CD4-positive, alpha-beta T cell (primary cell): ENCODE measurements at regions not wholly inside any gene's neighbourhood (a gene's known extent, or its start where the extent isn't known, plus 50 kb on each side); places are given as distances from the start of the nearest gene placed in this dataset.
"Not testable (repeated sequence)": the region's sequence is repeated elsewhere in the genome, so short reads cannot be mapped to it uniquely, and the experiment has no call there.

ENCODE experiments used
- ATAC-seq: fragments of 200-7000 bp; cut with Tn5 transposase; one replicate; pipeline ENCODE4 v1.10.0; 2022; ENCODE audit warnings: mild to moderate bottlenecking; ENCODE audit not compliant: poor library complexity
- CTCF ChIA-PET: fragments of 350-600 bp; sonication (Branson Sonifier 250); formaldehyde crosslinking; loops from one replicate; lab custom pipeline; 2021; ENCODE audit warnings: antibody characterized with exemption, inconsistent platforms; lab: Charles Lee
- POLR2A ChIA-PET: fragments of 350-600 bp; sonication (Branson Sonifier 250); formaldehyde crosslinking; loops from one replicate; lab custom pipeline; 2021; ENCODE audit warnings: antibody characterized with exemption, inconsistent platforms; lab: Charles Lee
- DNase-seq, 14 experiments: peaks; one replicate each; pipeline ENCODE4 v3.0.0-alpha.2; 2013 to 2020; ENCODE audit warnings: mixed read lengths in 2 of 14
- H3K27ac ChIP-seq, 2 donors: one replicate each; pipeline versions ENCODE4 v1.5.1 to v1.7.0; 2013; ENCODE audit warnings: low read length in 2 of 2, low read depth in 1 of 2, mild to moderate bottlenecking in 1 of 2
- H3K27me3 ChIP-seq, 2 experiments: 1 replicate in 1 of 2; 2 replicates in 1 of 2; pipeline versions ENCODE4 v1.6.1 to v1.7.0; 2013; ENCODE audit warnings: low read length in 2 of 2, control low read depth in 1 of 2, mild to moderate bottlenecking in 1 of 2, moderate library complexity in 1 of 2; ENCODE audit not compliant: insufficient read depth in 2 of 2, control insufficient read depth in 1 of 2
- H3K36me3 ChIP-seq: one replicate; pipeline ENCODE4 v1.6.1; 2013; ENCODE audit warnings: low read length, control low read depth; ENCODE audit not compliant: insufficient read depth
- H3K4me1 ChIP-seq: one replicate; pipeline ENCODE4 v1.6.1; 2013; ENCODE audit warnings: low read length, control low read depth; ENCODE audit not compliant: insufficient read depth
- H3K4me3 ChIP-seq: one replicate; pipeline ENCODE4 v1.5.1; 2013; ENCODE audit warnings: mild to moderate bottlenecking, low read length, moderate library complexity
- H3K9me3 ChIP-seq, 2 experiments: 1 replicate in 1 of 2; 2 replicates in 1 of 2; pipeline versions ENCODE4 v1.6.1 to v1.7.0; 2013; ENCODE audit warnings: low read length in 2 of 2, mild to moderate bottlenecking in 2 of 2, control low read depth in 1 of 2, moderate library complexity in 1 of 2; ENCODE audit not compliant: control insufficient read depth in 1 of 2, insufficient read depth in 1 of 2
- H3K27ac Mint-ChIP-seq: one replicate; pipeline ENCODE4 v1.8.0; 2020; ENCODE audit warnings: mixed read lengths
- H3K27me3 Mint-ChIP-seq: one replicate; pipeline ENCODE4 v1.8.0; 2021; ENCODE audit warnings: mixed read lengths
- H3K36me3 Mint-ChIP-seq: one replicate; pipeline ENCODE4 v1.8.0; 2021; ENCODE audit warnings: low read depth, mixed read lengths
- H3K4me1 Mint-ChIP-seq: one replicate; pipeline ENCODE4 v1.8.0; 2021; ENCODE audit warnings: low read depth, mixed read lengths
- H3K4me3 Mint-ChIP-seq: one replicate; pipeline ENCODE4 v1.8.0; 2020; ENCODE audit warnings: mild to moderate bottlenecking, mixed read lengths
- H3K9me3 Mint-ChIP-seq: one replicate; pipeline ENCODE4 v1.8.0; 2020; ENCODE audit warnings: mixed read lengths
- intact Hi-C, 2 experiments: fragments of 100-400 bp; cut with DNase I in 1 of 2; cut with micrococcal nuclease in 1 of 2; formaldehyde crosslinking; loops; one replicate each; pipeline versions ENCODE4 v1.15.1 to v1.9.0; 2023 to 2025; cut with DNase I, micrococcal nuclease
- TF ChIP-seq, protein P1 (sequence below): fragments of 200-600 bp; IDR thresholded peaks from one replicate; pipeline ENCODE4 v1.8.0; 2022; ENCODE audit warnings: antibody characterized with exemption, mild to moderate bottlenecking

DNA sequence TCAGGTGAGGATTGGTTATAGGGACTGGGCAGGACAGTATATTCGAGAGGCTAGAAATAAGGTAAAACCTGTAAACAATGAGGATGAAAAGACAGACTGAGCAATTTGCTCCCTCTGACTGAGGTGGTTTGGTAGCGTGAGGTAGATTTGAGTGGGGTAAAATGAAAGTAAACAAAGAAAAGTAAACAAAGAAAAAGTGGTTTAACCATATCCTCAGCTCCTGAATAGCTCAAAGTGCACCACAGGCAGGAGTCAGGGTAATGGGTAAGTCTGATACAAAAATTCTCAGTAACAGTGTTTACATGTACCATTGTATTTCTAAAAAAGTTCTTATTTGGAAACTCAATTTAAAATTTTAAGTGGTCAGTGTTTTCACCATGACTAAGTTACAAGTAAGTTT, 203.1 kb upstream of the ARRDC3 start:
- TF ChIP-seq, protein P1, sequence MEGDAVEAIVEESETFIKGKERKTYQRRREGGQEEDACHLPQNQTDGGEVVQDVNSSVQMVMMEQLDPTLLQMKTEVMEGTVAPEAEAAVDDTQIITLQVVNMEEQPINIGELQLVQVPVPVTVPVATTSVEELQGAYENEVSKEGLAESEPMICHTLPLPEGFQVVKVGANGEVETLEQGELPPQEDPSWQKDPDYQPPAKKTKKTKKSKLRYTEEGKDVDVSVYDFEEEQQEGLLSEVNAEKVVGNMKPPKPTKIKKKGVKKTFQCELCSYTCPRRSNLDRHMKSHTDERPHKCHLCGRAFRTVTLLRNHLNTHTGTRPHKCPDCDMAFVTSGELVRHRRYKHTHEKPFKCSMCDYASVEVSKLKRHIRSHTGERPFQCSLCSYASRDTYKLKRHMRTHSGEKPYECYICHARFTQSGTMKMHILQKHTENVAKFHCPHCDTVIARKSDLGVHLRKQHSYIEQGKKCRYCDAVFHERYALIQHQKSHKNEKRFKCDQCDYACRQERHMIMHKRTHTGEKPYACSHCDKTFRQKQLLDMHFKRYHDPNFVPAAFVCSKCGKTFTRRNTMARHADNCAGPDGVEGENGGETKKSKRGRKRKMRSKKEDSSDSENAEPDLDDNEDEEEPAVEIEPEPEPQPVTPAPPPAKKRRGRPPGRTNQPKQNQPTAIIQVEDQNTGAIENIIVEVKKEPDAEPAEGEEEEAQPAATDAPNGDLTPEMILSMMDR = no peak
- DNase-seq = no peak
- H3K36me3 ChIP-seq = no peaks in the 10 kb centered on the region
- H3K9me3 ChIP-seq = peaks cover 0 to 5% of the 10 kb centered on the region in 2 experiments
- Mint-ChIP-seq H3K36me3 (no peaks in the 10 kb centered on the region), H3K9me3 (peaks cover 13% of the 10 kb centered on the region), H3K4me3 (no peak overlapping the region), H3K4me1 (no peaks in the 10 kb centered on the region), H3K27me3 (no peaks in the 10 kb centered on the region), H3K27ac (no peak overlapping the region)
- no peak overlapping the region for H3K27ac ChIP-seq
- H3K4me1 ChIP-seq = no peaks in the 10 kb centered on the region
- ChIA-PET CTCF (no interaction called here), POLR2A (no interaction called here)
- H3K4me3 ChIP-seq = no peak overlapping the region
- no peaks in the 10 kb centered on the region for H3K27me3 ChIP-seq
- ATAC-seq = no peak
- intact Hi-C loops = no loop called here

DNA sequence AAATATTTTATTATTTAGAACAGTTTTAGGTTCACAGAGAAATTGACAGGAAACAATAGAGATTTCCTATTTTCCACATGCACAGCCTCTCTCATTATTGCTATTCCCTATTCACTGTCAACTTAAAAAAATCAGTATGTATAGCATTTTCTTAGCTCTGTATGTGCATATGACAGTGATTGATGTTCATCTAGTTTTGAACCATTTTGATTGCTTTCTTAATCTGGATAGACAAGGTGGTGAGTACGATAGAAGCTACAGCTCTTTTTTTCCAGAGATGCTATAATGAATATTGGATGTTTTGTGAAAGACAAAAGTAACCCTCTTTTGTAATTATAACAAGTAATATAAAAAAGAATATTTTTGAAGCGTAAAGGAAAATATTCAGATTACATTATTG, 201.2 kb upstream of the ARRDC3 start:
- H3K36me3 Mint-ChIP-seq = no peaks in the 10 kb centered on the region
- ATAC-seq (no peak), DNase-seq (no peak)
- H3K4me1 ChIP-seq = no peaks in the 10 kb centered on the region
- H3K36me3 ChIP-seq = no peaks in the 10 kb centered on the region
- no peak overlapping the region for H3K27ac Mint-ChIP-seq
- peaks cover 13% of the 10 kb centered on the region for H3K9me3 Mint-ChIP-seq
- no peaks in the 10 kb centered on the region for H3K4me1 Mint-ChIP-seq
- no peak overlapping the region for H3K4me3 ChIP-seq
- no peak overlapping the region for H3K27ac ChIP-seq
- POLR2A ChIA-PET = no interaction called here
- intact Hi-C loops = no loop called here
- CTCF ChIA-PET = no interaction called here
- H3K9me3 ChIP-seq = no peaks in the 10 kb centered on the region
- no peak overlapping the region for H3K4me3 Mint-ChIP-seq
- TF ChIP-seq, protein P1 = no peak
- H3K27me3 Mint-ChIP-seq = no peaks in the 10 kb centered on the region
- H3K27me3 ChIP-seq = no peaks in the 10 kb centered on the region

DNA sequence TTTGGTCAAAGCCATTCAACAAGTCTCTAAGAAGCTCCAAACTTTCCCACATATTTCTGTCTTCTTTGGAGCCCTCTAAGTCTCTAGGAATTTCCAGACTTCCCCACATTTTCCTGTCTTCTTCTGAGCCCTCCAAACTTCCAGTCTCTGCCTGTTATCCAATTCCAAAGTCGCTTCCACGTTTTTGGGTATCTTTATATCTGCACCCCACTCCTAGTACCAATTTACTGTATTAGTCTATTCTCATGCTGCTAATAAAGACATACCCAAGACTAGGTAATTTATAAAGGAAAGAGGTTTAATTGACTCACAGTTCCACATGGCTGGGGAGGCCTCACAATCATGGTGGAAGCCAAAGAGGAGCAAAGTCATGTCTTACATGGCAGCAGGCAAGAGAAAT, 182.9 kb upstream of the ARRDC3 start:
- CTCF ChIA-PET, intact Hi-C loops, POLR2A ChIA-PET, DNase-seq, H3K27ac ChIP-seq, H3K27me3 Mint-ChIP-seq, H3K4me3 ChIP-seq, ATAC-seq, H3K27ac Mint-ChIP-seq, H3K4me1 Mint-ChIP-seq, H3K36me3 ChIP-seq, H3K4me1 ChIP-seq, H3K27me3 ChIP-seq, H3K4me3 Mint-ChIP-seq: not testable (repeated sequence)
- peaks cover 17 to 29% of the 10 kb centered on the region in 2 experiments for H3K9me3 ChIP-seq
- peaks cover 51% of the 10 kb centered on the region for H3K9me3 Mint-ChIP-seq
- peaks cover 13% of the 10 kb centered on the region for H3K36me3 Mint-ChIP-seq

DNA sequence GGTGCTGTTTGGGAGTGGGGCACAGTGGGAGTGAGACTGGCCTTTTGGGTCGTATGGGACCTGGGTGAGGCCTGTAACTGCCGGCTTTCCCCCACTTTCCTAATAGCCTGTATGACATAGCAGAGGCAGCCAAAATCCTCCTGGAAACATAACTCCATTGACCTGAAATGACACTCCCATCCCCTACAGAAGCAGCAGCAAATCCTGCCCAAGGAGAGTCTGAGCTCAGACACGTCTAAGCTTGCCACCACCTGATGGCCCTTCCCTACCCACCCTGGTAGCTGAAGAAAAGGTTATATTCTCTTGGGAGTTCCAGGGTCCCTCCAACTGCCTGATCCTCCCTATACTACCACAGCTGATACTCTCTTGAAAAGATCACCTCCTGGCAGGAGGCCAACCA, 179.8 kb upstream of the ARRDC3 start:
- TF ChIP-seq, protein P1 = no peak
- no peak overlapping the region for H3K27ac Mint-ChIP-seq

More for the DNA sequence above, 179.8 kb upstream of the ARRDC3 start:
- CTCF ChIA-PET = no interaction called here
- no peaks in the 10 kb centered on the region for H3K27me3 ChIP-seq
- POLR2A ChIA-PET = no interaction called here
- peaks cover 17 to 29% of the 10 kb centered on the region in 2 experiments for H3K9me3 ChIP-seq
- H3K27ac ChIP-seq = no peak overlapping the region
- Mint-ChIP-seq H3K9me3 (peaks cover 43% of the 10 kb centered on the region), H3K27me3 (no peaks in the 10 kb centered on the region), H3K4me3 (no peak overlapping the region), H3K4me1 (no peaks in the 10 kb centered on the region), H3K36me3 (peaks cover 13% of the 10 kb centered on the region)
- H3K4me1 ChIP-seq = no peaks in the 10 kb centered on the region
- H3K36me3 ChIP-seq = no peaks in the 10 kb centered on the region
- ATAC-seq (no peak), DNase-seq (peak in 1 of 14 experiments; percentile 4)
- H3K4me3 ChIP-seq = no peak overlapping the region
- intact Hi-C loops = no loop called here
